ENCODE measurements at regions not wholly inside any gene's neighbourhood (a gene's known extent, or its start where the extent isn't known, plus 50 kb on each side); places are given as distances from the start of the nearest gene placed in this dataset.

DNA sequence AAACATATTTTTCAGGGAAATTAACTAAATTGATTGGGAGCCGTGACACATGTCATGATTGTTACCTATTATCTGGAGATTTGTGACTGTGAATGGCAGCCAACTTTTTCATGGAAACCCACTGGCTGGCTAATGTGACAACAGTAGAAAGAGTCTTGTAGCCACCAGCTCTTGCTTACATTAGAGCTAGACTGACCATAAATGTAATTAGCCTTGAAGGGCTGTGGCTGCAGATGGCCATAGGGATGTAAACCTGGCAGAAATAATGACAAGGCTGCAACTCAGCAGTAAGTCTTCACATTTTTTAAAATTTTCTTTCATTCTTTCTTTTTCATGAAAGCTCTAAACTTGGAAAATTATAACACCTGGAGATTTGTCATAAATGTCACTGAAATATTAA is 168.2 kb upstream of the ROBO2 start:
- no peaks in the 10 kb centered on the region for H3K27me3 ChIP-seq (replicated peaks; ENCODE audit: control insufficient read depth, insufficient read depth, low read length)
- H3K36me3 ChIP-seq (ENCODE audit: control insufficient read depth, insufficient read depth, low read length) = no peaks in the 10 kb centered on the region
- no peak overlapping the region for H3K4me3 ChIP-seq (replicated peaks; ENCODE audit: low read depth, low read length)
- no peak for DNase-seq (ENCODE audit: extremely low read depth, insufficient read length)
- TF ChIP-seq, protein P1, sequence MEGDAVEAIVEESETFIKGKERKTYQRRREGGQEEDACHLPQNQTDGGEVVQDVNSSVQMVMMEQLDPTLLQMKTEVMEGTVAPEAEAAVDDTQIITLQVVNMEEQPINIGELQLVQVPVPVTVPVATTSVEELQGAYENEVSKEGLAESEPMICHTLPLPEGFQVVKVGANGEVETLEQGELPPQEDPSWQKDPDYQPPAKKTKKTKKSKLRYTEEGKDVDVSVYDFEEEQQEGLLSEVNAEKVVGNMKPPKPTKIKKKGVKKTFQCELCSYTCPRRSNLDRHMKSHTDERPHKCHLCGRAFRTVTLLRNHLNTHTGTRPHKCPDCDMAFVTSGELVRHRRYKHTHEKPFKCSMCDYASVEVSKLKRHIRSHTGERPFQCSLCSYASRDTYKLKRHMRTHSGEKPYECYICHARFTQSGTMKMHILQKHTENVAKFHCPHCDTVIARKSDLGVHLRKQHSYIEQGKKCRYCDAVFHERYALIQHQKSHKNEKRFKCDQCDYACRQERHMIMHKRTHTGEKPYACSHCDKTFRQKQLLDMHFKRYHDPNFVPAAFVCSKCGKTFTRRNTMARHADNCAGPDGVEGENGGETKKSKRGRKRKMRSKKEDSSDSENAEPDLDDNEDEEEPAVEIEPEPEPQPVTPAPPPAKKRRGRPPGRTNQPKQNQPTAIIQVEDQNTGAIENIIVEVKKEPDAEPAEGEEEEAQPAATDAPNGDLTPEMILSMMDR (IDR thresholded peaks at IDR 0.05; ENCODE audit: insufficient read depth, low read length, poor library complexity, severe bottlenecking) = no peak

DNA sequence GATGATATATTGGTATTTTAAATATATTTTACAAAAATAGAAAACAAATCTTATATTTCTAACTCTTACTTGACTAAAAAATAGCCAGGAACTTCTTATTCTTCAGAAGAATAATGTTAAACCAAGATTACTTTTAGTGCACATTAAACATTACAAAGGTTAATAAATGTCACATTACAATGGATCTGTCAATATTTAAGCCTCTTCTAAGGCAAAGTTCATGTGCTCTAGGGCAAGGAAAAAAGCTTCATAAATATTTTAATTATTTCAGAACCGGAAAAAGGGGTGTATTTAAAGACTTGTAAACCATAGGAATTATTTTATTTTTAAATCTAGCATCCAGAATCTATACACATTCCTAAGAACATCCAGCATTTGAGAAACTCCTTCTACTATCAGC is 166.9 kb upstream of the ROBO2 start:
- Histone ChIP-seq H3K4me3 (replicated peaks; ENCODE audit: low read depth, low read length) (no peak overlapping the region), H3K36me3 (ENCODE audit: control insufficient read depth, insufficient read depth, low read length) (no peaks in the 10 kb centered on the region), H3K27me3 (replicated peaks; ENCODE audit: control insufficient read depth, insufficient read depth, low read length) (no peaks in the 10 kb centered on the region)
- TF ChIP-seq, protein P1 (IDR thresholded peaks at IDR 0.05; ENCODE audit: insufficient read depth, low read length, poor library complexity, severe bottlenecking) = no peak
- DNase-seq (ENCODE audit: extremely low read depth, insufficient read length) = no peak

DNA sequence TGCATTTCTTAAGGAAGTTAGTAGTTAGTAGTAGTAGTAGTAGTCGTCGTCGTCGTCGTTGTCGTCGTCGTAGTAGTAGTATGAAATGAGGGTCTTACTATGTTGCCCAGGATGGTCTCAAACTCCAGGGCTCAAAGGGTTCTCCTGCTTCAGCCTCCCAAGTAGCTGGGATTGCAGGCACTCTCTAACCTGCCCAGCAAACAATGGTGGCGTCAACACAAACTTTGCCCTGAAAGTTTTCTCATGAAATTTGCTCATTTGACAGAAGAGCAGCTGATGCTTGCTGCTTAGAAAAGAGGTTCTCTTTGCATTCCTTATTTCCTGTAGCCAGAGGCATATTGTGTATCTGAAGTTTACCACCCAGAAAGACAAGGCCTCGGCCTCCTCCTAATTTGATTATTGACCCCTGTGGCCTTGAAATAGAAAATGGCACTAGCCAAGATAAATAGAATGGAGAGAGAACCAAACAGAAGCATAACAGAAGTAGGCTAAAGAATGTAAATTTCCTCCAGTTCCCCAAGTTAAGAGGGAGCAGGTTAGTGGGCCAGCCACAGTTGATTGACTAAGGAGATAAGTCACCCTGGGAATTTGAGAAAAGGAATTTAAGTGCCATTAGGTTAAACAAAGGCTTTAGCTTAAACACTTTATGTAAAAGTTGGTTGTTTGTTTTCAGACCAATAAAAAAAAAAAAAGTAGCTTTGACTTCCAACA is 166.2 kb upstream of the ROBO2 start:
- Histone ChIP-seq H3K27me3 (replicated peaks; ENCODE audit: control insufficient read depth, insufficient read depth, low read length) (no peaks in the 10 kb centered on the region), H3K4me3 (replicated peaks; ENCODE audit: low read depth, low read length) (no peak overlapping the region), H3K36me3 (ENCODE audit: control insufficient read depth, insufficient read depth, low read length) (no peaks in the 10 kb centered on the region)
- TF ChIP-seq, protein P1 (IDR thresholded peaks at IDR 0.05; ENCODE audit: insufficient read depth, low read length, poor library complexity, severe bottlenecking) = no peak
- DNase-seq (ENCODE audit: extremely low read depth, insufficient read length) = no peak

DNA sequence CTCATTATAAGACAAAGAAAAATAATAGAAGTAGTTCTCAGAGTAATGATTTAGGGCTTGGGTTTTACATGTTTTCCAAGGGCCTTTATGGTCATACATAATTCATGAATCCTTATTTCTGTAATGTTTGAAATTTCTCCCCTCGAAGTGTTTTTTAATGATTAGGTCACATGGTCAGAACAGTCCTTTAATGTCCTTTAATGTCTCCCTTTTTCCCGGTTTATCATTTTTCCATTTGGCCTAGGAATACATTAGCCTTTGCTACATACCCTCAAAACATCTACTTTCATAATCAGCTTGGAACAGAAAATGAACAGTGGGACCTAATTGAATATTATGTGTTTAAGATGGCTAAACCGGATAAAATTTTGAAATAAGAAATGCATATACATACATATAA is 159.9 kb upstream of the ROBO2 start:
- Histone ChIP-seq H3K27me3 (replicated peaks; ENCODE audit: control insufficient read depth, insufficient read depth, low read length) (no peaks in the 10 kb centered on the region), H3K36me3 (ENCODE audit: control insufficient read depth, insufficient read depth, low read length) (no peaks in the 10 kb centered on the region), H3K4me3 (replicated peaks; ENCODE audit: low read depth, low read length) (no peak overlapping the region)
- TF ChIP-seq, protein P1 (IDR thresholded peaks at IDR 0.05; ENCODE audit: insufficient read depth, low read length, poor library complexity, severe bottlenecking) = no peak
- DNase-seq (ENCODE audit: extremely low read depth, insufficient read length) = no peak

DNA sequence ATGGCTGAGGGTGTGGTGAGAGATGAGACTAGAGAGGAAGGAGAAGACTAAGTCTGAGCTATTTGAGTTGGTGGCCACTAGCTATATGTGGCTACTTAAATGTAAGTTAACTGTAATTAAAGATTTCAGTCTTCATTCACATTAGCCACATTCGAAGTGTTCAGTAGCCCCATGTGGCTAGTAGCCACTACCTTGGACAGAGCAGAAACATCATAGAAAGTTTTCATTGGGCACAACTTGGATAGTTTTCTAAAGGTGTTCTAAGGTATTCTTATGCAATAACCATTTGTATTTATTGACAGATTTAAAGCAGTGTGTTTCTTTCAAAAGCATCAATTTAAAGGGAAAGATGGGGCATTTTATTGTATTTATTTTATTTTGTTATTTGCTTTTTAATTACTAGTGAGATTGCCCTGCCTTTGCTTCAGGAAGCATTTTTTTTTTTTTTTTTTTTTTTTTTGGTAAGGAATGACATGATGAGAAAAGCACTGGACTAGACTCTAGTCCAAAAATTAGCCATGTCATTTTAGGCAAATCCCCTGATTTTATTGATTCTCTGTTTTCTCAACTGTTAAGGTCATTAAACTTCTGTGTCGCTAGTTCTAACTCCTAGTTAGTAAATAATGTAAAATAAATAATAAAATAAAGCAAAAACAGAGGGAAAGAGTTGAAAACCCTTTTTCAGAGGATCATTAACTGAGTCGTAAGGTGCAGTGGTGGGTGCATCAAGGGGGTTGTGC is 153.0 kb upstream of the ROBO2 start:
- Histone ChIP-seq H3K4me3 (replicated peaks; ENCODE audit: low read depth, low read length) (no peak overlapping the region), H3K27me3 (replicated peaks; ENCODE audit: control insufficient read depth, insufficient read depth, low read length) (no peaks in the 10 kb centered on the region), H3K36me3 (ENCODE audit: control insufficient read depth, insufficient read depth, low read length) (no peaks in the 10 kb centered on the region)
- TF ChIP-seq, protein P1 (IDR thresholded peaks at IDR 0.05; ENCODE audit: insufficient read depth, low read length, poor library complexity, severe bottlenecking) = no peak
- no peak for DNase-seq (ENCODE audit: extremely low read depth, insufficient read length)
